CD14-positive monocyte (primary cell): ENCODE measurements at regions not wholly inside any gene's neighbourhood (a gene's known extent, or its start where the extent isn't known, plus 50 kb on each side); places are given as distances from the start of the nearest gene placed in this dataset.

Experiments
- DNase-seq, 3 donors: peaks; one replicate each; pipeline ENCODE4 v3.0.0-alpha.2; 2011 to 2022
- H2AFZ ChIP-seq: 2 replicates; pipeline ENCODE4 v1.6.0; 2012; ENCODE audit warnings: mild to moderate bottlenecking, low read depth, low read length, inconsistent platforms; ENCODE audit not compliant: insufficient read depth, poor library complexity, severe bottlenecking
- H3K27ac ChIP-seq, 2 donors: 1 replicate in 1 of 2; 2 replicates in 1 of 2; pipeline ENCODE4 v1.5.1; 2012 to 2013; ENCODE audit warnings: low read length in 2 of 2, control low read depth in 1 of 2, inconsistent platforms in 1 of 2, low read depth in 1 of 2, mild to moderate bottlenecking in 1 of 2
- H3K27me3 ChIP-seq, 2 donors: one replicate each; pipeline versions ENCODE4 v1.6.0 to v1.6.1; 2011 to 2013; ENCODE audit warnings: low read length in 2 of 2; ENCODE audit not compliant: control insufficient read depth in 2 of 2, insufficient read depth in 2 of 2
- H3K36me3 ChIP-seq, 2 donors: replicated peaks in 1 of 2; 1 replicate in 1 of 2; 2 replicates in 1 of 2; pipeline versions ENCODE4 v1.5.1 to v1.6.1; 2012 to 2013; ENCODE audit warnings: low read length in 2 of 2, control low read depth in 1 of 2, inconsistent platforms in 1 of 2, mild to moderate bottlenecking in 1 of 2; ENCODE audit not compliant: insufficient read depth in 2 of 2, control insufficient read depth in 1 of 2
- H3K4me1 ChIP-seq, 2 donors: 1 replicate in 1 of 2; 2 replicates in 1 of 2; pipeline versions ENCODE4 v1.5.1 to v1.6.1; 2012 to 2013; ENCODE audit warnings: low read length in 2 of 2, control low read depth in 1 of 2, inconsistent platforms in 1 of 2, mild to moderate bottlenecking in 1 of 2, moderate library complexity in 1 of 2; ENCODE audit not compliant: insufficient read depth in 2 of 2, control insufficient read depth in 1 of 2
- H3K4me2 ChIP-seq: replicated peaks from 2 replicates; pipeline ENCODE3; 2012; ENCODE audit warnings: low read length, moderate library complexity, mild to moderate bottlenecking; ENCODE audit not compliant: poor library complexity, severe bottlenecking; ENCODE audit errors: extremely low read depth
- H3K4me3 ChIP-seq, 3 experiments: fragments of 200-600 bp in 1 of 3; sonication (generic) in 1 of 3; replicated peaks in 1 of 3; 1 replicate in 2 of 3; 2 replicates in 1 of 3; pipeline ENCODE4 v1.5.1; 2011 to 2013; ENCODE audit warnings: low read length in 3 of 3, mild to moderate bottlenecking in 3 of 3, control low read depth in 2 of 3, low read depth in 2 of 3, inconsistent platforms in 1 of 3, moderate library complexity in 1 of 3
- H3K79me2 ChIP-seq: 2 replicates; pipeline ENCODE4 v1.6.0; 2012; ENCODE audit warnings: mild to moderate bottlenecking, control low read depth, inconsistent platforms, low read length, moderate library complexity; ENCODE audit not compliant: insufficient read depth
- H3K9ac ChIP-seq: 2 replicates; pipeline ENCODE4 v1.6.0; 2017; ENCODE audit warnings: low read length, mild to moderate bottlenecking; ENCODE audit not compliant: insufficient read depth, poor library complexity, severe bottlenecking
- H3K9me3 ChIP-seq, 2 donors: replicated peaks in 1 of 2; 1 replicate in 1 of 2; 2 replicates in 1 of 2; pipeline versions ENCODE4 v1.5.1 to v1.6.1; 2012 to 2013; ENCODE audit warnings: low read length in 2 of 2, control low read depth in 1 of 2; ENCODE audit not compliant: control insufficient read depth in 1 of 2, insufficient read depth in 1 of 2
- H4K20me1 ChIP-seq: 2 replicates; pipeline ENCODE4 v1.6.0; 2012; ENCODE audit warnings: mild to moderate bottlenecking, low read length, control low read depth, moderate library complexity; ENCODE audit not compliant: insufficient read depth
- H3K27ac Mint-ChIP-seq, 7 donors: one replicate each; pipeline ENCODE4 v1.8.0; 2020; ENCODE audit warnings: mild to moderate bottlenecking in 7 of 7, mixed read lengths in 7 of 7, moderate library complexity in 6 of 7, inconsistent platforms in 2 of 7
- H3K27me3 Mint-ChIP-seq, 3 donors: one replicate each; pipeline ENCODE4 v1.8.0; 2021 to 2022; ENCODE audit warnings: low read depth in 3 of 3, mild to moderate bottlenecking in 3 of 3, mixed read lengths in 3 of 3, moderate library complexity in 3 of 3, inconsistent platforms in 1 of 3
- H3K36me3 Mint-ChIP-seq, 2 donors: one replicate each; pipeline ENCODE4 v1.8.0; 2020; ENCODE audit warnings: mixed read lengths in 2 of 2, inconsistent platforms in 1 of 2, mild to moderate bottlenecking in 1 of 2
- H3K4me1 Mint-ChIP-seq: one replicate; pipeline ENCODE4 v1.8.0; 2020; ENCODE audit warnings: mild to moderate bottlenecking, mixed read lengths
- H3K4me3 Mint-ChIP-seq, 2 donors: one replicate each; pipeline ENCODE4 v1.8.0; 2020; ENCODE audit warnings: mild to moderate bottlenecking in 2 of 2, mixed read lengths in 2 of 2, moderate library complexity in 1 of 2
- H3K9me3 Mint-ChIP-seq, 7 donors: one replicate each; pipeline ENCODE4 v1.8.0; 2020 to 2022; ENCODE audit warnings: mixed read lengths in 7 of 7, mild to moderate bottlenecking in 6 of 7, moderate library complexity in 6 of 7, inconsistent platforms in 2 of 7
- CTCF ChIP-seq: fragments of 200-600 bp; IDR thresholded peaks from one replicate; pipeline ENCODE4 v1.8.0; 2022; ENCODE audit warnings: antibody characterized with exemption, mild to moderate bottlenecking
- WGBS: methylation state at CpG from one replicate; pipeline ENCODE4 v1.1.5; 2013; ENCODE audit warnings: missing lambda C conversion rate; ENCODE audit not compliant: insufficient coverage; 5-methylcytosine and 5-hydroxymethylcytosine counted together
- intact Hi-C, 2 donors: fragments of 100-400 bp; cut with micrococcal nuclease; formaldehyde crosslinking; loops; one replicate each; pipeline versions ENCODE4 v1.15.0 to v1.15.1; 2023

GRCh38 chr1:29585656-29586055, 349.3 kb downstream of the PTPRU start:
- DNase-seq, result no peak
- no peaks in the 10 kb centered on the region for H3K27me3 ChIP-seq
- H2AFZ ChIP-seq, result no peak overlapping the region
- H3K36me3 Mint-ChIP-seq, result no peaks in the 10 kb centered on the region
- no peak overlapping the region for H3K27ac ChIP-seq
- intact Hi-C loops, result no loop called here
- no peak overlapping the region for H3K4me2 ChIP-seq
- H3K4me1 Mint-ChIP-seq, result no peaks in the 10 kb centered on the region
- H3K4me3 ChIP-seq, result no peak overlapping the region
- no peaks in the 10 kb centered on the region for H3K9me3 ChIP-seq
- H4K20me1 ChIP-seq, result no peaks in the 10 kb centered on the region
- no peaks in the 10 kb centered on the region for H3K36me3 ChIP-seq
- H3K27ac Mint-ChIP-seq, result no peak overlapping the region
- peaks cover 3 to 5% (median 4%) of the 10 kb centered on the region in 3 donors for H3K27me3 Mint-ChIP-seq
- H3K79me2 ChIP-seq, result no peaks in the 10 kb centered on the region
- H3K4me1 ChIP-seq, result no peaks in the 10 kb centered on the region
- H3K4me3 Mint-ChIP-seq, result no peak overlapping the region
- H3K9ac ChIP-seq, result no peak overlapping the region
- 89% methylated on average over 6 of the region's 6 CpGs for WGBS
- TF ChIP-seq CTCF, result no peak
- H3K9me3 Mint-ChIP-seq, result peaks cover 0 to 2% (median 0%) of the 10 kb centered on the region in 7 donors

- TF ChIP-seq CTCF, result no peak
- no peak overlapping the region for H3K4me2 ChIP-seq
- WGBS, result 30% methylated on average over 2 of the region's 7 CpGs
- no peaks in the 10 kb centered on the region for H3K9me3 ChIP-seq
- Mint-ChIP-seq H3K4me1 (no peaks in the 10 kb centered on the region), H3K4me3 (no peak overlapping the region), H3K9me3 (peaks cover 0 to 2% (median 0%) of the 10 kb centered on the region in 7 donors), H3K36me3 (no peaks in the 10 kb centered on the region), H3K27me3 (peaks cover 3 to 5% (median 4%) of the 10 kb centered on the region in 3 donors), H3K27ac (no peak overlapping the region)
- no peak overlapping the region for H3K27ac ChIP-seq
- no peak overlapping the region for H3K4me3 ChIP-seq
- no peak overlapping the region for H2AFZ ChIP-seq
- no peaks in the 10 kb centered on the region for H3K79me2 ChIP-seq
- intact Hi-C loops, result no loop called here
- H3K4me1 ChIP-seq, result no peaks in the 10 kb centered on the region
- H3K27me3 ChIP-seq, result no peaks in the 10 kb centered on the region
- no peak overlapping the region for H3K9ac ChIP-seq
- no peaks in the 10 kb centered on the region for H4K20me1 ChIP-seq
- H3K36me3 ChIP-seq, result no peaks in the 10 kb centered on the region
- DNase-seq, result no peak
These were observed 348.9 kb downstream of the PTPRU start for GRCh38 chr1:29585201-29585600.
